Stimulated activated CD4-positive, alpha-beta T cell treated with anti-CD3 and anti-CD28 coated beads, Interleukin-15, amount 100 ng/mL, for 48 hours (primary cell): ENCODE measurements at regions not wholly inside any gene's neighbourhood (a gene's known extent, or its start where the extent isn't known, plus 50 kb on each side); places are given as distances from the start of the nearest gene placed in this dataset.

Source experiments
- DNase-seq, 2 donors: peaks; one replicate each; pipeline ENCODE4 v3.0.0-alpha.2; 2020; ENCODE audit warnings: low read depth in 2 of 2

DNA sequence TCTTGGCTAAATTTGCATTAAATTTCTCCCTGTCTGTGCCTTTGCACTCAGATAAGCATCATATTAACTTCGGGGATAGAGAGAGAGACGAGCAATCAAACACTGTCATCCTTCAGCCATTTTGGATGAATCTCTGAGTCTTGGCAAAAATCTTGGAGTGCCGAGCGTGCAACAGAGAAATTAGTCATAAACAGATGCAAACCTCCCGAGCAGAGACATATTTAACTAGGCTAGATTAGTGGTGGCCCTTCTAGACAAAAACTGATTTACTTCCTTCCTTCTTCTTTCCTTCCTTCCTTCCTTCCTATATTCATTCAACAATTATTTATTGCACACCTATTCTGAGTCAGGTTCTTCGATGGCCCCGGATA, 114.4 kb upstream of the BLID start:
- DNase-seq: no peak

DNA sequence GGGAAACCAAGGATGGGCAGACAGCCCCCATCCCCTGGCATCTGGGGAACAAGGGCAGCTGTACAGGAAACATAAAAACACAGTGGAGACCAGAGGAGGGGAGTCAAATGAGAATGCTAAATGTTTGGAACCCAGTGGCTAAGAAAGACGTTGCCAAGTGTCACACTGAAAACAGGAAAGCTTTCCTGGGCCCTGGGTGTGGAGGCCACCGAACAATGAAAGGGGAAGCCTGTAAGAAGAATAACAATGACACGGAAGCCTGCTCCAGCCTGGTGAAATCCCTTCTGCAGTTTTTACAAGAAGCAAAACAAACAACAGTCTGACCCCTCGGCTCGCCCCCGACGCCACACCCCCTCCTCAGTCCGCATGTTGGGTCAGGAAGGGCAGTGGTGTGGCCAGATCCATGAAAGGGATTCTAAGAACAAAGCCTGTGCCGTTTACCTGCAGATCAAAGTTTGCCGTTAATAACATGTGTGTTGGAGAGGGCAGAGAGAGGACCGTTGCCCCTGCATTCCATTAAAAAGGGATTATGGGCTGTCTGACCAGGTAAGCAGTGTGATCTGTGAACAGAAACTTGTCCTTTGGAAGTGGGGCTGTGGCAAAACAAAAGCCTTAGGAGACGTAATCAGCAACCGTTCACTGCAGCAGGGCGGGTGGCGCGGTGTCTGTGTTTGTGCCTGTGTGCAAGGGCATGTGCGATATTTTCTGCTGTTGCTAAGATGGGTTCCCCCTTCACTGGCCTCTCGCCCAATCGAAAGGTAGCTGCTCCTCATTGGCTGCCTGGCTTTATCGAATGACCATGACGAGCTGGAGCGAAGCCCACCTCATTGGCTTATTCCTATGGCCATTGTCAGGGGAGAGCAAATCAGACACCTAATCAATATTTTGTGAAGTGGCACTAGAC, 113.7 kb upstream of the BLID start:
- no peak for DNase-seq

DNA sequence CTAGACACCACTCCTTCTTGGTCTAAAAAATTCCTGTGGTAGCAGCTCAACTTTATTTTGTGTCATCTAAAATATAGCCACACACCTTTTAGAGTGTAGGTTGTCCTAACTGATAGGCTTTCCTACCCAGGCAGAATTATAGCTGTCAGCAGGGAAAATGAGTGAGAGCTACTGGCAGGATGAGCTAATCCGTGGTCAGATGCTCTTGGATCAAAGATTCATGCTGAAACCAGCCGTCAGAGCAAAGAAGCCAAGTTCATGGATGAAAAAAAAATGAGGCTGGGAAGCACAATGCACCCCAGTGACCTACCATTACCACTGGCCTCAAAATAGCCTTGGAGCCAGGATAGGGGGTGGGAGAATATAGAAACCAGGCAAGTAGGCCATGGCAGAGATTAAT, 113.1 kb upstream of the BLID start:
- DNase-seq: no peak

DNA sequence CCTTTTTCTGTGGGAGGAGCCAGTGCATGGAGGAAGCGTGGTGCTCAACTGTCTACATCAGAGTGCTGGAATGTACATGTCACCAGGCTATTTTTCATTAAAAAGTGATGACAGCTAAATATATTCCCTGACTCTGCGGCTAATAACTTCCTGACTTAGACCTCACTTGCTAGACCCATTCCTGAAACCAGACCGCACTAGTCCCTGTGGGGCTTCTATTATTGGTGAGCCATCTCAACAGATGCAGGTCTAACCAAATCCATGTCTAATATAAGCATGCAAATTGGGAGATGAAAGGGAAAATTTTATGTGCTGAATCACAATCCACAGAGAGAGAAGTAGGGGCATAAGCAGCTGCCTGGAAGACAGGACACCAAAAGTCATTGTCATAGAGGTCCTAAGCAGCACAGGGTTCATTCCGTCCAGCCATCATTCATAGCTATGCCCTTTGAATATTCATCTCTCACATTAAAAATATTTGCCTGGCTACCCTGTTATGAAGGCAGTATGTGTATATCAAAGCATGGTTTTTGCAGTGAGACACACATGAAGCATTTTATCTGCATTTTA, 110.9 kb upstream of the BLID start:
- DNase-seq: no peak

DNA sequence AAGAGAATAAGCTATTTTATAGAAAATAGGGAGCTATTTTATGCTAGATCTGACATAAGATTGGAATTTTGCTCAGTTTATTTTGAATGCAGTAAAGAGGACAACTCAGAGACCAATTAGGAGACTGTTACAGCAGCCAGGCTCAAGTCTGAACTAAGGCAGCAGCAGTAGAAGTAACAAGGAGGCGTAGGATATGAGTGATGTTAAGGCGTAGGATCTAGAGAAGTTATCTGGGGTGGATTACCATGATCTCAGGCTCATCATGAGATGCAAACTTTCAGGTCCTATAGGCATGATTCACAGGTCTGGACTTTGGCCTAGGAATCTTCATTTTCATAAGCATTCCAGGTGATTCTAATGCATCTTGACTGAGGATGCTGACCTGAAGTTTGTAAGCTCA, 108.9 kb upstream of the BLID start:
- no peak for DNase-seq

DNA sequence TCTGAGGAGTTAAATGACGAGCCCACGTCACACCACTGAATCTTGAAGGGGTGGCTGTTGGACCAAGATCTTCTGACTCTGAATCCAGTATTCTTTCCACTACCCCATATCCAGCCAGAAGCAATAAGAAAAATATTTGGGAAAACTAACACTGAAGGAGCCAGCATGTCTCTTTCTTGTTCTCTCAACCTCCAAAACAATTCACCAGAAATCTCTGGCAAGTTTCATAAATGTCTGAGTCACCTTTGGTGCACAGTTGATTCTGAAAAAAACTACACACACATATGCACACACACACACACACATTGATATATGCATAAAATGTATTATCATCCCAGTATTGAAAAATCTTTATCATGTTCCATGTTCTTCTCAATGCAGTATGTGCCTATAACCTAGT, 104.3 kb upstream of the BLID start:
- DNase-seq: no peak

DNA sequence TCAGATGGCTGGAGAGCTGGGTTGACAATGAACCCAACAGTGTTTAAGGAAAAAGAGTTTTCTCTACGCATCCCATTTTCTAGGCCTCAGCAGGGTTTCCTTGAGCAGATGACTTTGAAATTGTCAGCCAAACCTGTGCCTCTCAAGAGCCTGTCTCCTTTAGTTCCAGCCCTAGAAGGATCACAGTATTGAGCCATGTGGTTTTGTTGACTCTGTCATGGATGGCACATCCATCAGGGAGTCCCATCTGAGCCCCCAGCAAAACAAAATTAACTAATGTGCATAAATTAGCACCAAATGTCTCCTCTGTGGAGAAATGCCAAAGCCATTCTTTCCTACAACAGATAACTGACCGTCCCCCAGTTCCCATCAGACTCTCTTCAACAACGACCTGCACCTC, 103.8 kb upstream of the BLID start:
- DNase-seq: no peak

DNA sequence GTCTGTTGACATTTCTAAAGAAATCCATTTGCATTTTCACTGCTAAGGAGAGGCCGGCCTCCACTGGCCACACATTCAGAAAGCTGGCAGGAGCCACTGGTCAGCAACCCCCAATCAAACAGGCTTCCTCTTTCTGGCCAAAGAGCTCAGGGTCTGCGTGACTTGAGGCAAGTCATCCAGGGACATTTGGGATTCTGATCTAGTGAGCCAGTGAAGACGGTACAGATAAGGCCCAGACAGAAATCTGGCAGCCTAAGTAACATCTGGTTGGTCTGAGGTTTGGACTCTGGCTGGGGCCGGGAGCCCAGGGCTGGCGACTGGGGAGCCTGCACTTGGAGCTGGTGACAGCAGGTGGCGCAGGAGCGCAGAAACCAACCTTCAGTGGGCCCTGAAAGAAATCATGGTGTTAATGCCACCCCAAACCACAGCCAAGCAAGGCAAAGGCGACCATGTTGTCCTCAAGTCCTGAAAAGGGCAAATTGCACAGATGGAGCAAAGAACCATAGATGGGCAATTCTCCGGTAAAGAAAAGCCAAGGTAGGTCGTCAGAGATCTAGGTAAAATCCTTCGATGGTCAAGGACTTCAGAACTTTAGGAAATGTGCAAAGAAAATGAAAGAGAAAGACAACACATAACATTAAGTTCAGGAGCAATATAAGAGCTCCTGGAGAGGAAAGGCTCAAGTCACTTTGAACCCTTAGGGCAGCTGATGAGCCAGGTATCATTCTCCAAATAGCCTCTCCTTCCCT, 99.4 kb upstream of the BLID start:
- peak in 1 of 2 donors; percentile 16 for DNase-seq

DNA sequence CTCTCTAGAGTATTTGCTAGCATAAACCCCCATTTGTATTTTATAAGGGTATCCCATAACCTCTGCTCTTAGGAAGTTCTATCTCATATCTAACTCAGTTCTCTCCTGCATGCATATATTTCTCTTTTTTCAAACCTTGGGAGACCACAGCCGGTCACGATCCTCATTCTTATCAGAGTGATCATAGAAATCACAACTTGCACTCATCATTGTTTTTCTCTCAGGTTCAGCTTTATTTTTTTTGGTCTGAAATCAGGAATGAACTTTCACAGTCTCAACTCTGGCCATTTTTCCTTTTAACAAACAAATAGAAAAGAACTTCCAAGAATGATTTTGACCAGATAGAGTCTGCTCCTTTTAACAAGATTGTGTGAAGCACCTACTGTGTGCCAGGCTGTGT, 98.6 kb upstream of the BLID start:
- no peak for DNase-seq

DNA sequence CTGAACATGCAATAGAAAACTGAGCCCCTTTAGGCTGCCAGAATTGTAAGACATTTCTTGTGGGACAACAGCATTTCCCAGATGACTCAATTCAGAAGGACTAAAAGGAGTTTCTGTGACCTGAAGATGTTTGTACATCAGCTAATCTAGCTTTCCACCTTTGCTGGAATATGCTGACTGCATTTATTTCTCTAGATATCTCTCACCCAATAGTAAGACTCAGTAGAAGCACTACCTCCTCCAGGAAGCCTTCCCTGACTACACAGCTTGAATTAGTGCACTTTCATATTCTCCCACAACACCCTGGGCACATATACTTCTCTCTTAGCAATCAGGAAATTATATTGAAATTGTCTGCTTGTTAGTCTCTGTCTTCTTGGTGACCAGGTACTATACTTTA, 98.1 kb upstream of the BLID start:
- DNase-seq: no peak

DNA sequence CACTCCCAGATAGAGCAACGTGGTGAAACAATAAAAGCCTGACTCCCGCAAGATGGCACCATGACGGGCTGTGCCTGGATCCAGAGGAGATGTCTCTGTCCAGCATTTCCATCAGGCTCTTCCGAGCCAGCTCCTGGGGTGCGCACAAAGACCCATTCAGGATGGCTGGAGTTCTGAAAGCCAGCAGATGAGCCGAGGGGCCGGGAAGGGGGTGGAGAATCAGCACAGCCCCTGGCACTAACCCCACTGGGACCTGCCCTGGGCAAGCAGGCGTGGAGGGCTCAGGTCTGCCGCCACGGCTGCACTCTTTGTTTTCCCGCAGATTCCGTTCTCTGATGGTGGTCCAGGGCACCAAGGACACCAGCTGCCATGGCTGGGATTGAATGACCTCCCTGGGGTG, 97.2 kb upstream of the BLID start:
- DNase-seq: no peak

DNA sequence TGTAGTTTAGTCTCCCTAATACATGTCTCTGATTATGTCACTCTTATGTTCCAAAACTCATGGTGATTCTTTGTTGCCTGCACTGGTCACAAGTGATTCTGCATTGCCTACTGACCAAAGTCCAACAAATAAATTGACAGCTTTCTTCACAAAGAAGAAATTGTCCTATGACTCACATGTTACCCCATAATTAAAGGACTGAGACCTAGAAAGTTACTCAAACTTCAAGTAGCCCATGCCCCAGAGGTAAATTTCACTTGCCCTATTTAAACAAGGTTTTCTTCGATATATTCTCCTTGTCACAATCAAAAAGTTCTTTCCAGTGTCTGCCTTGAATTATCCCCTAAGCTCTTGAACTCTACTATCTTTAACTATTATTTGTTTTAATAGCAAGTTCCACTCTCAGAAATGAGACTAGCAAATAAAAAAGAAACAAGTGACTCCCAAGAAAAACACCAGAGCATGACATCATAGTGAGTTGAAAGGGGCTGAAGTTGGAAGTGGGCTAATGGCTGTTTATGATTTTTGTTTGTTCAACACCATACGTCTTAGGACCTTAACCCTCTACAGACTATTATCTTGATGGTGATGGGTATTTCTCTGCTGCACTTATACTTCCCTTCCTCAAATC, 94.5 kb upstream of the BLID start:
- no peak for DNase-seq

DNA sequence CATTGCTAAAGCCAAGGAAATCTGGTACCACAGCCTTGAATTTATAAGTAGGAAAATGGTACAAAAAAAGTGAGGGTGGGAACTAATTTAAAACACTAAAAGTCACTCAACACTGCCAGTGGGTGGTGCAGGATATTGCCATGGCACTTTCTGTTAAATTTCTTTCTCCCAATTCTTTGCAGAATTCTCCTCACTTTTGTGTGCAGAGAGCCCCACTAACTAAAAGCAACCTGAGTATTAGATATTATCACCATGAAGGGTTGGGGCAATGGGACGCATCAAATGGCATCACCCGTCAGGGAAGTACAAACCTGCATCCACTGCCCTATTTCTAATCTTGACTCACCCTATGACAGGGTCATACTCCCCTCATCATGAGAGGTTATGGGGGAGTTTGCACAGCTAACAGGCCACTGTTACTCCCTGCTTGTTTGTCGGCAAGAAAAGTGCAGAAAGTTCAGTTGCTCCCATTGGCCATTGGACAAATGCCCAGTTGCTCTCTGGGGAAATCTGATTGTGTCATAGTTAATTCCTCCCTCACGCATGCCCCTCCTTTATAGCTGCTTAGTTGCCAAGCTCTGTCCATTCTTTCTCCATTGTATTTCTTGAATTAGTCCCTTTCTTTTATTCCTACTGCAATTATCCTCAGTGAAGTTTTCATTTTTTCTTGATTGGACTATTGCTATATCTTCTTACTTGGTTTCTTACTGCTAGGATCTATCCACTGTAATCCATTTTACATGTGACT, 93.8 kb upstream of the BLID start:
- DNase-seq: no peak

DNA sequence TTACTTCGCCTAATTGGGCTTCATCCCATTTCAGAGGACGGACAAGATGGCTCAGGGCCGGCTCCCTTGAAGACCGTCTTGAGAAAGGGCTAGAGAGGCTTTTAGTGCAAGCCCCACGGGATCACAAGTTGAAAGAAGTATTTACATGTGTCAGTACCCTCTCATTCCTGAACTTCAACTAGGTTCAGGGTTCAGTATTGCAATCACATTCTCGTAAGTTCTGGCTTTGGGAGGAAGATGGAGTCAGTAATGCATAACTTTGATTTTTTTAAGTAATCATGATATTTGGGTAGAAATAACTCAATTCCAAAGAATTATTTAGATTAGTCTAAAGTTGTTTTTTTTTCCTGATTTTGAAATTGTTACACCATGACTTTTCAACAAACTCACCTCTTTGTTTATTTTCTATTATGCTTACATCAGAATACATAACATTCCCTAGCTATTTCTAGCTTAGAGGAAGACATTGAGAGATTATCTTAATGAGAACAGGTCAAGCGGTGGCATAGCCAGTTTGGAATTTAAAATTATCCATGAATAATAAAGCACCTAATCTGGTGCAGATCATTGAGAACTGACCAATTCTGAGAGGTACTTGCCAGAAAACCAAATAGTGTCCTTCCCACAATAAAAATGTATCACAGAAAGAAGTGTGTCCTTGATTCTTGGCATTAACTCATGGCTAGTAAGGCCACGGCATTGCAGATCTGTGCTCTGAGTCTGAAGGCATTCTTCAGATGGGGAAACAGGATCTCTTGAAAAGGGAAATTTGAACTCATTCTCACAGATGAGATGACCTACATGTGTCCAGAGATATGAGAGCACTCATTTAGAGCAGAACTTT, 92.1 kb upstream of the BLID start:
- no peak for DNase-seq

DNA sequence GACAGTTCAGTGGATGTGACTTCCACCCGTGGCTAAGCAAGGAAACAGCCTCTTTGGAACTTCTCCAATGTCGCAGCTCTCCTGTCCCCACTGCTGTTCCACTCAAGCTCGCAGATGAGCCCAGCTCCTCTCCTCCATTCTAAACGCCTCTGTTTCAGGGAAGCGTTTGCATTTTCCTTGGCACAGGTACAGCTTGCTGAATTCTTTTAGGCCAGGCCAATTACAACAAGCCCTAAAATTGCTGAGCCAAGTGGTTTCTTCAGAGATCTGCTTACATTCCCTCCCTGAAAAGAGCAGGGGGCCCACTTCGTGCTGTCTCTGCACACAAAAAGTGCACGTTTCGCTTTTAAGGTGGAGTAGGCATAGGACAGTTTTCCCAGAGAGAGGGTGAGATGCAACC, 91.5 kb upstream of the BLID start:
- no peak for DNase-seq

DNA sequence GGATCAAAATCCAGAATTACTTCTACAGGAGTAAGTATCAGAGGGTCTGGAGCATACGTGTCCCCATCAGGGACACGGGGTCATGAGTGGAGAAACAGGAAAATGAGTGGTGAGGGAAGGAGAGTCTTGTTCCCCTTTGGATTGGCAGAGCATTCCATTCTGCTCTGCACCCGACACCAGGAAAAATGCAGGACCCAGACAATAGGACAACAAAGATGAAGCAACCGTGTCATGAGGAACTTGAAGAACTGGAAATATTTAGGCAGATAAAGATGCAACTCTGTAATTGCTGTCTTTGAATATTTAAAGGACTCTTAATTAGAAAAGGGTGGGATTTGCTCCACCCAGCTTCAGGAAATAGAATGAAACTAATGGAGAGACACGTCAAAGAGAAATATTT, 89.0 kb upstream of the BLID start:
- no peak for DNase-seq

DNA sequence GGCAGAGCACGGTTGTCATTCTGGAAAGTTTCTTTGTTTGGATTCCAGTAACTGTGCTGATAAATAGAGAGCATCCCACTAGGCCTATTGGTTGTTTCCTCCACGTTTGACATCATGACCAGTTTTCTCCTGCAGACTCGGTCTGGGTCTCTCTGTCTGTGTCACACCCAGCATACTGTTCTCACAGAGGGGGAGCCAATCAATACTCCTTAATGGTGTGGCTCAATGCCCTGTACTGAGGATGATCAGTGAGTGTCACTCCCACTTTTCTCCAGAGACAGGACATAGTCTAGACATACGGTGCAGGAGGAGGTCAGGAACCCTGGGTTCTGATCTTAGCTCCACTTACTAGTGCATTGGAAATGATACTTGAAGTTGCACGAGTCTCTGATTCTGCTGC, 88.2 kb upstream of the BLID start:
- no peak for DNase-seq

DNA sequence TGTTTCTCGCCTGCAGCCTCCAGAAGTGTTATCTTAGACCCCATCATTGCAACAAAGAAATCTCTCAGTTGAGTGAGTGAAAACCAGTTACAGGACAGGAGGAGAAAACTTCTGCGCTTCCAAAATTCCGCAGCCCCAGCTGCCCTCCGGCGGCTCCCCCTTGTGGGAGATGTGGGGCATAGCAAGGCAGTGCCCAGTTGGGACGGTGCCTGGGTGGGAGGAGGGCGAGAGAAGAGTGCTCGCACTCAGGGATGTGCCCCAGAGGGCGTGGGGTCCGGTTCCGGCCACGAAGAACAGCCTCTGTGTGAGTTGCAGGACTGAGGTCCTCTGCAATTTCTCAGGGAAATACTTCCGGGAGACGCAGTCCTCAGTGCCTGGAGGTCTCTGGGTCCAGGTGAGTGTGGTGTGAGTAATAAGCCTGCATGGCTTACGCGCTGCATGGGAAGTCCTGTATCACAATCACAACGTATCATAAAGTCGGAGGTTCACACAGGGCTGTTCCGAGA, 87.0 kb upstream of the BLID start:
- DNase-seq: peak; percentile 11 to 22

DNA sequence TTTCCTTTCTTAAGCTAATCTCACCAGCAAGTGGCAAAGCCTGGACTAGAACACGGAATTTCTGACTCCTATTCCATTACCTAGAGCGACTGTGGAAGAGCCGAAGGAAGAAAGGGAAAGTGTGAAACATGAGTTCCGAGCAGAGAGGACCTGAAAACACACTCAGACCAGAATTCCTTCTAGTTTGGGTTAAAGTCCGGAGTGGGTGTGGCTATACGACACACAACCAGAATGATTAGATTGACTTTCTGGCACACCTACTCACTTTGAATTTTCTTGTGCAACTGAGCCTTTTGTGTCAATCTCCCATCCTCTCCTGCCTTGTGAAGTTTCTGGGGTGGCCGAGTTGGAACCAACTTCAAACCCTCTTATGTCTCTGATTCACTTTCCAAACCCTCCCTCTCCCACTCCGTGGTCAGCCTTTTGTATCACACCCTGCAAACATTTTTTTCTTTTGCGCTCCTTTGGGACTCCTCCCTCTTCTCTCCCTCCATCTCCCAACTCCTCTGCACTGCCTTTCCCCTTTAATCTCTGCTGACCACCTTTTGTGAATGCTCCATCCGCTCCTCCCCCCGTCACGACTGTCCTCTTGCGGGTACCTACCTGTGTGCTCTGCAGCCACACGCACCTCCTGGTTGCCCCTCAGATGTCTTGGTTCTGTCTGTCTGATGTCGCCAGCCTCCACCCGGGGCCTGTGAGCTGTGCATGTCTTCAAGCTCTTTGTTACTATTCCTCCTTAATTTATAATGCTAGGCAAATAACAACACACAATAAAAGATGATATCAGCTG, 86.3 kb upstream of the BLID start:
- DNase-seq: no peak

DNA sequence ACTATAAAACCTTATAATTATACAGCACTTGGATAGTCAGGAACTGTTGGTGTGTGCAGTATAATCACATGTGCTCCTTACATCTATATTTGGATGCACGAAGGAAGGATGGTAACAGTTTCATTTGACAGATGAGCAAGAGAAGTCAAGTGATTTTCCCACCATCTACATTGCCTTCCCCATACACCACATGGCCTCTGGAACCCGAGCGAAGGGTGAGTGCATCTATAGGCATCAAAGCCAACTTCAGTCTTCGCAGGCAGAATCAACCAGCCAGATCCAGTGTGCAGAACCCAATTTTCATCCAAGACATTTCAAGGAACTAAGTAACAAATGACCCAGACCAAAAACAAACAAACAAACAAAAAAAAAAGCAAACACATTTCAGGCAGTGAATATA, 85.1 kb upstream of the BLID start:
- no peak for DNase-seq
